ENCODE measurements at regions not wholly inside any gene's neighbourhood (a gene's known extent, or its start where the extent isn't known, plus 50 kb on each side); places are given as distances from the start of the nearest gene placed in this dataset.

DNA sequence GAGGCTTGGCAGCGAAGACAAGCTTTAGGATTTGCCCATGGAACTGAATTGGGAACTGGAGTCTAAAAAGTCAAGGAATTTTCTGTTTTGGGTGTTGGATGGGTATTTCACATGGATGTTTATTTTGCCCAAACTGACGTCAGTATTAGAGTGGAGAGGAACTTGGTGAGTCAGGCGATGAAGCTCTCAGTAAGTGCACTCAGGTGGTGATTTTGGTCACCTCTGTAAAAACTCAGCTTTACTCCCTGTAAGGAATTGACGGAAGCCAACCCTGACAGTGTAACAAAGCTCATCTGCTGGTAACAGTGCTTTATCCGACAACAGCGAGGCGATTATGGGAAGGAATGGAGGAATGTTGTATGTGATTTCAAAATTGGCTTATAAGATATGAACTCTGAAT is 77.0 kb upstream of the PGRMC2 start:
- TF ChIP-seq EZH2 (IDR thresholded peaks at IDR 0.05; ENCODE audit: insufficient read depth, poor library complexity, severe bottlenecking) (no peak), EZH2phosphoT487 (IDR thresholded peaks at IDR 0.05; ENCODE audit: insufficient read depth, low read depth) (no peak)

Data from GM23248 (cell line).